ENCODE measurements at regions not wholly inside any gene's neighbourhood (a gene's known extent, or its start where the extent isn't known, plus 50 kb on each side); places are given as distances from the start of the nearest gene placed in this dataset.

- ATAC-seq (ENCODE audit: low read depth) (no peak), DNase-seq (no peak)
- H3K23ac ChIP-seq (ENCODE audit: low read depth, low read length), result no peak overlapping the region
- WGBS, 2 experiments (ENCODE audit: extremely low coverage in 2 of 2, insufficient read length in 1 of 2), result no CpG with 5 or more reads among the region's 5 CpGs
- H3K4ac ChIP-seq (ENCODE audit: low read depth, low read length), result no peak overlapping the region
- intact Hi-C loops (cut with micrococcal nuclease), result no loop called here
- H3K79me1 ChIP-seq (ENCODE audit: low read depth in 1 of 2, low read length in 2 of 2), result no peaks in the 10 kb centered on the region
- H4K20me1 ChIP-seq (ENCODE audit: insufficient read depth, low read length), result no peaks in the 10 kb centered on the region
- no peak overlapping the region for H3K4me2 ChIP-seq (ENCODE audit: low read depth, low read length)
- no peak overlapping the region for H3K18ac ChIP-seq (ENCODE audit: low read depth, low read length)
- H2AK9ac ChIP-seq (replicated peaks; ENCODE audit: low read depth, low read length, poor library complexity), result no peak overlapping the region
- no peak overlapping the region for H3K27ac ChIP-seq (ENCODE audit: insufficient read depth, low read length)
- no peak overlapping the region for H3K56ac ChIP-seq (ENCODE audit: extremely low read depth, insufficient read depth, low read length)
- dilution Hi-C loops (cut with HindIII; ENCODE audit: low sequenced_read_pairs, unreplicated experiment), result no loop called here
- H2AK5ac ChIP-seq (ENCODE audit: low read depth, low read length), result no peak overlapping the region
- BruUV-seq (replicated peaks), result no TSS peak
- ChIA-PET POLR2A (ENCODE audit: unreplicated experiment) (no interaction called here), CTCF (no interaction called here)
- no peaks in the 10 kb centered on the region for H3K4me1 ChIP-seq (ENCODE audit: control insufficient read depth, insufficient read depth, low read length)
- in situ Hi-C loops (cut with MboI; ENCODE audit: low sequenced_read_pairs), result no loop called here
- peaks cover 26% of the 10 kb centered on the region for H3K9me3 ChIP-seq (ENCODE audit: control insufficient read depth, insufficient read depth, low read length)
- H3K36me3 ChIP-seq (ENCODE audit: control insufficient read depth, insufficient read depth, low read length), result no peaks in the 10 kb centered on the region
- H3K9ac ChIP-seq (ENCODE audit: low read depth, low read length), result no peak overlapping the region
- H2BK120ac ChIP-seq (ENCODE audit: low read depth, low read length), result no peak overlapping the region
- no peak overlapping the region for H2AFZ ChIP-seq (replicated peaks; ENCODE audit: low read length, poor library complexity)
- no peak overlapping the region for H2BK5ac ChIP-seq (ENCODE audit: low read depth, low read length, poor library complexity, severe bottlenecking)
- H3K4me3 ChIP-seq (ENCODE audit: insufficient read depth, low read depth, low read length), result no peak overlapping the region
- no peak for TF ChIP-seq RAD21 (IDR thresholded peaks at IDR 0.05; ENCODE audit: low read length)
- no peak for TF ChIP-seq FOS (IDR thresholded peaks at IDR 0.05; ENCODE audit: low read depth, low read length)
- TF ChIP-seq CHD1 (IDR thresholded peaks at IDR 0.05; ENCODE audit: low read depth, low read length), result no peak
- no peak for TF ChIP-seq RCOR1 (IDR thresholded peaks at IDR 0.05; ENCODE audit: insufficient replicate concordance, low read length)
- no peak for TF ChIP-seq USF2 (IDR thresholded peaks at IDR 0.05; ENCODE audit: low read depth, low read length)
- no peak for TF ChIP-seq ELK1 (IDR thresholded peaks at IDR 0.05; ENCODE audit: borderline replicate concordance, low read depth, low read length)
- TF ChIP-seq POLR2A (IDR thresholded peaks at IDR 0.05; ENCODE audit: low read depth, low read length), result no peak
- TF ChIP-seq MAFK (IDR thresholded peaks at IDR 0.05; ENCODE audit: low read depth, low read length), result no peak
- TF ChIP-seq SMC3 (IDR thresholded peaks at IDR 0.05; ENCODE audit: low read depth, low read length), result no peak
- no peak for TF ChIP-seq NFE2L2 (IDR thresholded peaks at IDR 0.05; ENCODE audit: low read depth, low read length)
- TF ChIP-seq CEBPB (IDR thresholded peaks at IDR 0.05; ENCODE audit: low read depth, low read length), result no peak
- no peak for TF ChIP-seq MAZ (IDR thresholded peaks at IDR 0.05; ENCODE audit: borderline replicate concordance, low read depth, low read length)
- TF ChIP-seq CTCF (conservative IDR thresholded peaks at IDR 0.05; ENCODE audit: low read depth, low read length), result no peak
- TF ChIP-seq RFX5 (IDR thresholded peaks at IDR 0.05; ENCODE audit: low read depth, low read length), result no peak
- TF ChIP-seq BHLHE40 (IDR thresholded peaks at IDR 0.05; ENCODE audit: low read depth, low read length), result no peak
- no peak overlapping the region for H4K91ac ChIP-seq (ENCODE audit: insufficient read depth, low read depth, low read length)
- H3K9me1 ChIP-seq (ENCODE audit: insufficient read depth, low read length), result no peaks in the 10 kb centered on the region
- no peak overlapping the region for H3K14ac ChIP-seq (replicated peaks; ENCODE audit: low read depth, low read length)
- H2BK20ac ChIP-seq (ENCODE audit: low read depth, low read length), result no peak overlapping the region
- no peak overlapping the region for H4K8ac ChIP-seq (ENCODE audit: low read depth in 2 of 2, low read length in 2 of 2)
- H4K5ac ChIP-seq (ENCODE audit: low read depth, low read length), result no peak overlapping the region
- no peak overlapping the region for H2BK15ac ChIP-seq (ENCODE audit: low read depth, low read length)
- H3K27me3 ChIP-seq (ENCODE audit: control insufficient read depth, insufficient read depth, low read length), result no peaks in the 10 kb centered on the region
Observed at GRCh38 chr7:51629206-51629605, 312.6 kb upstream of the COBL start.
